ENCODE measurements at regions not wholly inside any gene's neighbourhood (a gene's known extent, or its start where the extent isn't known, plus 50 kb on each side); places are given as distances from the start of the nearest gene placed in this dataset.

GRCh38 chr16:72264771-72265170 lies 92.8 kb upstream of the PMFBP1 start:
- no peak overlapping the region for H3K4me2 ChIP-seq (ENCODE audit: low read depth, low read length, poor library complexity, severe bottlenecking)
- H3K27ac ChIP-seq (ENCODE audit: low read depth, low read length), result no peak overlapping the region
- H3K9me2 ChIP-seq (replicated peaks; ENCODE audit: insufficient read depth, low read length), result no peaks in the 10 kb centered on the region
- H3K9ac ChIP-seq (ENCODE audit: low read length), result no peak overlapping the region
- no peak overlapping the region for H2AFZ ChIP-seq (ENCODE audit: low read depth, low read length, severe bottlenecking)
- no peaks in the 10 kb centered on the region for H3K27me3 ChIP-seq (ENCODE audit: low read length)
- H3K9me3 ChIP-seq (ENCODE audit: insufficient read depth, low read length), result no peaks in the 10 kb centered on the region
- no peak overlapping the region for H3K4me3 ChIP-seq (ENCODE audit: insufficient read depth, low read length, poor library complexity, severe bottlenecking)
- H3K79me2 ChIP-seq (ENCODE audit: insufficient read depth, low read length), result no peaks in the 10 kb centered on the region
- no peaks in the 10 kb centered on the region for H3K36me3 ChIP-seq (ENCODE audit: low read length)
- no peaks in the 10 kb centered on the region for H3F3A ChIP-seq (ENCODE audit: insufficient read depth)
- no peaks in the 10 kb centered on the region for H4K20me1 ChIP-seq (ENCODE audit: low read depth, low read length)
- TF ChIP-seq CTCF (IDR thresholded peaks at IDR 0.05; ENCODE audit: insufficient read depth, low read length, poor library complexity, severe bottlenecking), result no peak
- no peak for TF ChIP-seq EZH2phosphoT487 (conservative IDR thresholded peaks at IDR 0.05; ENCODE audit: low read length)

GRCh38 chr16:72262711-72263110 lies 90.8 kb upstream of the PMFBP1 start:
- no peaks in the 10 kb centered on the region for H3K36me3 ChIP-seq (ENCODE audit: low read length)
- no peaks in the 10 kb centered on the region for H3K79me2 ChIP-seq (ENCODE audit: insufficient read depth, low read length)
- H2AFZ ChIP-seq (ENCODE audit: low read depth, low read length, severe bottlenecking), result no peak overlapping the region
- H3K27ac ChIP-seq (ENCODE audit: low read depth, low read length), result no peak overlapping the region
- H3K4me2 ChIP-seq (ENCODE audit: low read depth, low read length, poor library complexity, severe bottlenecking), result no peak overlapping the region
- TF ChIP-seq CTCF (IDR thresholded peaks at IDR 0.05; ENCODE audit: insufficient read depth, low read length, poor library complexity, severe bottlenecking), result no peak
- no peak for TF ChIP-seq EZH2phosphoT487 (conservative IDR thresholded peaks at IDR 0.05; ENCODE audit: low read length)
- H3K9me3 ChIP-seq (ENCODE audit: insufficient read depth, low read length), result no peaks in the 10 kb centered on the region
- no peak overlapping the region for H3K9ac ChIP-seq (ENCODE audit: low read length)
- no peaks in the 10 kb centered on the region for H3K27me3 ChIP-seq (ENCODE audit: low read length)
- no peaks in the 10 kb centered on the region for H3K9me2 ChIP-seq (replicated peaks; ENCODE audit: insufficient read depth, low read length)
- H3F3A ChIP-seq (ENCODE audit: insufficient read depth), result no peaks in the 10 kb centered on the region
- no peaks in the 10 kb centered on the region for H4K20me1 ChIP-seq (ENCODE audit: low read depth, low read length)
- no peak overlapping the region for H3K4me3 ChIP-seq (ENCODE audit: insufficient read depth, low read length, poor library complexity, severe bottlenecking)

- Histone ChIP-seq H3K9ac (ENCODE audit: low read length) (no peak overlapping the region), H3K4me3 (ENCODE audit: insufficient read depth, low read length, poor library complexity, severe bottlenecking) (no peak overlapping the region), H3K27me3 (ENCODE audit: low read length) (no peaks in the 10 kb centered on the region), H3K36me3 (ENCODE audit: low read length) (no peaks in the 10 kb centered on the region), H3F3A (ENCODE audit: insufficient read depth) (no peaks in the 10 kb centered on the region), H3K4me2 (ENCODE audit: low read depth, low read length, poor library complexity, severe bottlenecking) (no peak overlapping the region), H3K9me2 (replicated peaks; ENCODE audit: insufficient read depth, low read length) (no peaks in the 10 kb centered on the region), H3K79me2 (ENCODE audit: insufficient read depth, low read length) (no peaks in the 10 kb centered on the region), H3K27ac (ENCODE audit: low read depth, low read length) (no peak overlapping the region), H3K9me3 (ENCODE audit: insufficient read depth, low read length) (no peaks in the 10 kb centered on the region), H4K20me1 (ENCODE audit: low read depth, low read length) (no peaks in the 10 kb centered on the region), H2AFZ (ENCODE audit: low read depth, low read length, severe bottlenecking) (no peak overlapping the region)
- TF ChIP-seq CTCF (IDR thresholded peaks at IDR 0.05; ENCODE audit: insufficient read depth, low read length, poor library complexity, severe bottlenecking) (no peak), EZH2phosphoT487 (conservative IDR thresholded peaks at IDR 0.05; ENCODE audit: low read length) (no peak)
Observed at GRCh38 chr16:72261127-72261526, 89.2 kb upstream of the PMFBP1 start.
